HG02798 (cell line): ENCODE measurements at regions not wholly inside any gene's neighbourhood (a gene's known extent, or its start where the extent isn't known, plus 50 kb on each side); places are given as distances from the start of the nearest gene placed in this dataset.
"Not testable (repeated sequence)": the region's sequence is repeated elsewhere in the genome, so short reads cannot be mapped to it uniquely, and the experiment has no call there.

Experiments
- ATAC-seq: cut with Tn5 transposase; IDR thresholded peaks from one replicate; pipeline ENCODE4 v1.9.1; 2021; ENCODE audit warnings: mild to moderate bottlenecking; ENCODE audit not compliant: unreplicated experiment, poor library complexity

- ATAC-seq, result no peak
Measured at GRCh38 chrX:39418254-39418704, 617.0 kb downstream of the MID1IP1 start.

DNA sequence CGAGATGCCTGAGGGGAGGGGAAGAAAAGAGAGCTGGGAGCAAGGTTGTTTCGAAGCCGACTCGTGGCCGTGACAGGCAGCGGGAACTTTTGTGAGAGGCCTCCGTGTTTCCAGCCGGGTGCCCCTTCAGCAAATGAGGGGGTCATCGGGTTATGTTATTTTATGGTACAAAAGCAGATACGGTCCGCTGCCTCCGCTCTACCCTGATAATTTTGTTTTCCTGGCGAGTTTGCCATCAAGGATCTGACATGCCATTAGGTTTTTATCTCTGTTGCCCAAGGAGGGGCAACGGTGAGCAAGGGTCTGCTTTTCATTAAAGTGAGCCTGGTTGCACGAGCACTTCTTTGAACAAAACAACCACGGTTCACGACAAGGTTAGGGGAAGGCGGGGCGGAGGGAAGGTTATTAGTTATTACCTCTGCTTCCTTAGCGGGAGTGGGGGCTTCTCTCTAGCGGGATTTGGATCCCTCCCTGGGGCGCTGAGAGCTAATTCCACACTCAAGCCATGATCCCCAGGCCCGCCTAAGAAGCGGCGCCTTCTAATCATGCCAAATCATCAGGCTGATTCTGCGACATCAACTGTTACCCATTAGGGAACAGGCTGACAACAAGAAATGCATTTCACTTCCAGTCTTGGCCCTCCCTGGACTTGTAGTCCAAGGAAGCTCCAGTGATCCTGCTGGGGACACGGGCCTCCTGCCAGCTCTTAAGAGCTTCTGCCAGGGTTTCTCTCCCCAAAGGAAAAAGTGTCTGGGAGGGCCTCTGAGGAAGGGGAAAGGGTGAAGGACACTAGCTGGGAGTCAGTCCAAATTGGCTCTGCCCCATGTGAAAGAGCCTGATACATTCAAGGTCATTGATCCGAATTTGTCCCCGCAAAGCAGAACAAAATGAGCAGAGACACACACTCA is 617.7 kb downstream of the MID1IP1 start:
- ATAC-seq, result no peak

DNA sequence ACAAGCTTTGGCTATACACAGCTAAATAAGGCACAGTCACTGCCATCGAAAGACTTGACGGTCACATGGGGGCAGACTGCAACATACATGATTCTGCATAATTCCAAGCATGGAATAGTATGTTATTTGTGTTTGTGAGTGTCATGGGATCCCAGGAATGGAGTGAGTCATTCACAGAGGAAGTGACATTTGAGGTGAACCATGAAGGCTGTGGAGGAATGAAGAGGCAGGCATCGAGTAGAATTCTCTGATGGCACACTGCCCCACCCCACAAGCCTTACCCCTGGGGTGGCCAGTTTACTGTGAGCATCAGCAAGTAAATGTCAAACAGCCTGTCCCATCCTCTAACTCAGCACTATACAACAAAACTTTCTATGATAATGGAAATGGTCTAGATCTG is 619.7 kb downstream of the MID1IP1 start:
- no peak for ATAC-seq

GRCh38 chrX:39425124-39425806 is 624.0 kb downstream of the MID1IP1 start:
- ATAC-seq, result no peak

DNA sequence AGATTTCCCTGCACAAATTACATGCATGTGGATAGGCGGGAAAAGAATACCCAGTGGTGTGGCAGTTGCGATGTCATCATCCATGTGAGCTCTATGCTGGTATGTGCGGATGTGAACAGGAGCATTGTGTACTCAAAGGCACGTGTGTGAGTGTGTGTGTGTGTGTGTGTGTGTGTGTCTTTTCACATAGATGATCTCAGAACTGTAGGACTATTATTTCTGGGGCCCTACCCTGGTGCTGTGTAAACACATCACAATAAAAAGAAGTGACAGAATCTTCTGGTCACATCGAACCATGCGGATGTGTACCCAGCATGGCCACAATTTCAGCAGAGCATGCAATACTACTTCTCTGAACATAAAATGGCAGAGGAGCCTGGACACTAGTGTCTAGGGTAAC is 624.8 kb downstream of the MID1IP1 start:
- ATAC-seq, result no peak

GRCh38 chrX:39427492-39427891 is 626.2 kb downstream of the MID1IP1 start:
- no peak for ATAC-seq

DNA sequence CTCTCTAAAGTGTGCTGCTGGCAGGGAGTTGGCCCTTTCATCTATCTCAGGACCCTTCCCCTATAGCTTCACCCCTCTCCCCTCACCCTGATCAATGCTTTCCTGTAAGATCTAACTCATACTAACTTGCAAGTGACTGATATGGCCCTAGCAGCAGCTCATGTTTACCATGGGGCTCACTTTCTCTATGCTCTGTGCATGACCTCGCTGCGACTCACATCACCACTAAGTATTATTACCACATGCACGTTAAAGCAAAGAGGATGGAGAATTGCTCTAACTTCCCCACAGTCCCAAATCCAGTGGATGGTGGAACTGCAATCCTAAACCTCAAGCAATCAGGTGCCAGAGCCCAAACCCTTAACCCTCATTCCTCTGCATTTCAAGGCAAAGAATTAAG is 626.6 kb downstream of the MID1IP1 start:
- no peak for ATAC-seq

DNA sequence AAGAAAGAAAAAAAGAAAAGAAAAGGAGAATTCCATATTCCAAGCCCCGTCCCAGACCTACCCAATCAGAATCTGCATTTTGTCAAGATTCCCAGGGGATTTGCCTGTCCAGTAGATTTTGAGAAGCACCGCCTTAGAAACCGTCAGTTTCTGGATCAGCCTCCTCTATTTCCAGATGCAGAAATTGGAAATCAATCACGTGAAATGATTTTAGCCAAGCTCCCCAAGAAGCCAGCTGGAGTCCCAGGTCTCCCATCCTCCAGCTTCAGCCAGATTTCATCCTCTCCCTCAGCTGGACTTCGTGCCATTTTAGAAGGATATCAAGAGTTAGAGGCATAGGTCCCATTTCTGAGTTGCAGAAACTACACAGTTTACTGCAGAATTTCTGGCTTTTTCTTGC is 629.3 kb downstream of the MID1IP1 start:
- no peak for ATAC-seq

DNA sequence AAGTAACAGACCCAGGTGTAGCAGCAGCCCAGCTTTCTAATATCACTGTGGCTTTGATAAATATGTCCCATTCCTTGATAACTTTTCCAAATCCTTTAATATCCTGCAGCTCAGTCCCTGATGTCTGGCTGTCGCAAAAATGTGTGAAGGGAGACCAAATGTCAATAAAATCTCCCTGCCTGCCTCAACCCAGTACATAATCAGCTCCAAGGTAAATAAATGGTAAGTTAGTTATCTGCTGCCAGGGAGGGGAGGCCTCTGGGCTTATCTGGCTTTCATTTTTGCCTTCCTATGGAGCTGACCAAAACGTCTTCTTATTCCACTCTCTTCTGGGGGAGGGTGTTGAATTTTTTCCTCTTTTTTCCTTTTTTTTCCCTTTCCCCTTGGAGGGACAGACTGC is 630.6 kb downstream of the MID1IP1 start:
- no peak for ATAC-seq

GRCh38 chrX:39434671-39435070 is 633.4 kb downstream of the MID1IP1 start:
- ATAC-seq, result not testable (repeated sequence)

- ATAC-seq, result not testable (repeated sequence)
Measured at GRCh38 chrX:39436538-39436937, 635.3 kb downstream of the MID1IP1 start.

DNA sequence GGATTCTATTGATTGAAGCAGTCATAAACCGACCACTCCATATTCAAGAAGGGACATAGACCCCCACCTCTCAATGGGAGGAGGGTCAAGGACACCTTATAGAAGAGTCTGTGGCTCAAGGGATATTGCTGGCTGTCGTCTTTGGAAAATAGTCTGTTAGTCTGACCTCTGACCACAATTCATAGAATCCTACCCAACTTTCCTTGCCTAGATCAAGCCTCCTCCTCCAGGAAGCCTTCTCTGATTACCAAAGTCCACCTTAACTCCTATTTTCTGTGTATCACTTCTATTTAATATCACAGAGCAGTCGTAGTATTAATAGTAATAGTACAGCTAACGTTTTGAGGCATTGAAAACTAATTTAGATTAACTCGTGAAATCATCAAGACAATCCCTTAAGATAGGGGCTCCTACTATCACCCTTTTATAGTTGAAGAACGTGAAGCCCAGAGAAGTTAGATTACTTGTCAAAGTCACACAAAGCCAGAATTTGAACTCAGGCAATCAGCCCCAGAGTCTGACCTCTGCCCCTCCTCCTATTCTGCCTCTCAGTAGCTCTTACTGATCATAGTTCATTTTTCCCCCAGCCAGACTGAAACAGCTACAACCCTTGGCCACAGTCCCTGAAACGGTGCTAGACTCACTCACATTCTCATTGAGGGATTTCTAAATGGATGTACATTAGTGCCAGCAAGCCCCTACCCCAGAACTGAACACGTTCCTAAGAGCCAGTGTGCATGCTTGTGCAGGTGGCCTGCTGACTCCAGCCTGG is 636.6 kb downstream of the MID1IP1 start:
- ATAC-seq, result no peak

DNA sequence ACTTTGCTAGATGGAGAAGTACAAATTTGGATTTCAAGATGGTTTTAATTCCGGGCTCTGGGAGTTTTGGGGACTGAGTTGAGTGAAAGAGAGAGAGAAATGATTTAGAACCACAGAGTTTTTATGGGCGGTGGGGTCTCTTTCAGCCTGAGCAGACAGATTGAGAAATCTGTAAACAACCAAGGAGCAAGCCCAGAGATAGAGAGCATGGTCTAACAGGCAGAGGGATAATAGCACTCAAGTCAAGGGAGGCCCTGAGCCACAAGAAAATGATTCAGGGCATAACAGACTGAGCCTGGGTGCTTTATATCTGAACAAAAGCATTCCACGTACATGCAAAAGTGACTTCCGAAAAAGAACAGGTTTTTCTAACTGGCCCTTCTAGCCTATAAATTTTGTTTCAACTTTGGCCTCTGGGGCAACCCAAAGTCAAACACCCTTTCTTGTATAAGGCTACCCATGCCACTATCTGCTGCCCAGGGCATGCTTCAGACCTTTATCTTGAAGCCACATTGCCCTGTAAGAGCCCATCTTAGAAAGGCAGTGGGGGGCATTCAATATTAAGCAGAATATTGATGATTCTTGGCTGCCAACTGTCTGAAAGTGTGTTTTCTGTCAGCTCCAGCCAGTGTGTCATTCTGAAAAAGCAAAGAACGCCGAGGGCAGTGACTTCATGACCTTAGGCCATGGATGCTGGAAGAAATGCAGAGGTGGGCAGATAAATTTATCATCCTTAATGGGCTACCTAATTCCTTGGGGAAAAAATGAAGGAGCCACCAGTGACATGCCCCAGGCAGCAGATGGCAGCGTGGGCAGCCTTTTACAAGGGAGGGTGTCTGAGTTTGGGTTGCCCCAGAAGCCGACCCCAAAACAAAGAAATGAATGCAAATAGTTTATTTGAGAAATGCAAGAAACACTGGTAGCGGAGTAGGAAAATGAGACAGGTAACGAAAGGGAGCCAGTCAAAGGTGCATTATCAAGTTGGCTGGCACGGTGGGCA is 637.6 kb downstream of the MID1IP1 start:
- ATAC-seq, result no peak

DNA sequence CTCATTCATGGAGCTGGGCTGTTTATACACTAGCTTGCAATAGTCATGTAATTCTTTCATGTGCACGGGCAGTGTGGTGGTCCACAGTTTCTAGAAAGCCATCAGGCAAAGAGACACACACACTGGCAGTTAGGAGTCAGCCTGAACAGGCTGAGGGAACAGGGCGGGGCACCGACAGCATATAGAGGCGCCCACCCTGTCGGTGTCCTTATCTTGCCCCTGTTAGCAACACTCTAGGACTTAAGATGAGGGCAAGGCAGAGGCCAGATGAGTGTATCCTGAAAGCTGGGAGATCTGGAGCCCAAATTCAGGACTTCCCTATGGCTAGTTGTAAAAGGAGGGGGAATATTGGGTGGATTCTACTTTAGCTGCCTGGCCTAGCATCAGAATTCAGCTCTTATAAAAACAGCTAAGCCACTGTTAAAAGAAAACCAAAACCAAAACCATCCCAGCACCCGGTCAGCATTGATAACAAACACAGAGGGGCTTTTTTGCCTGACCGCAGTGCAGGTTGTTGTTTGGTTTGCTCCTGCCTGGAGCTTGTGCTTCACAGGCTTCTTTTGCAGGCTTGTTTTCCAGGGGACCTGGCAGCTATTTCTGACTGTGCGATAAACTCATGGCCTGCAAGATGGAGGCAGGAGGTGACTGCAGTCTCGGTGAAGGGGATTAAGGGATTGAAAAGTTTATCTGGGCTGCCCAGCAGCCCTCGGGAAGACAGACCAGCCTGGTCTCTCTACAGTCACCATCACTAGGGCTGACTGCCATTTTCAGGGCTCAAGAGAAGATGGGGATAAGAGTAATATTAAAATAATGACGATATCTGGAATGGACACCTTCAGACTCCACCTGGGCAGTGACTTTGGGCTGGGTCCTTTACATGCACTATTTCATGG is 638.9 kb downstream of the MID1IP1 start:
- ATAC-seq, result peak; percentile 81

DNA sequence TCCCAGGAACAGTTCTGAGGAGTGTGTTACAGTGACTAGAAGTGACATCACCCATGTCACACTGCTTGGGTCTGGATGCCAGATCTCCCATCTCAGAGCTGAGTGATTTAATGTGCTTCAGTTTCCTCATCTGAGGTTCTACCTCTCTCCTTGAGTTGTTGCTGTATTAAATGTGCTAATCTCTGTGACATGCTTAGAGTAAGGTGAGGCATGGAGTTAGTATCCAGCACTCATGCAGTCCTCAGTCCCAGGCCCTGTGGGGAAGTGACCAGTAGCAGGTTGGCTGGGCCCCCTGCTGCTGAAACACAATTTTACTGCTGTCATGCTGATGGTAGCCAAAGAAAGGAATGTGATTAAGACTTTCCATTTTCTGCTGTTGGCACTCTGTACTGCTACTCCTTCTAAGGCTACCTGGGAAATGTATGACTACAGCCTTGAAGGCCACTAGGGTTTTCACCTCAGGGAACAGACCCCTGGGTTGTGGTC is 639.6 kb downstream of the MID1IP1 start:
- no peak for ATAC-seq

GRCh38 chrX:39442332-39442731 is 641.1 kb downstream of the MID1IP1 start:
- ATAC-seq, result no peak

GRCh38 chrX:39443240-39443639 is 642.0 kb downstream of the MID1IP1 start:
- no peak for ATAC-seq

DNA sequence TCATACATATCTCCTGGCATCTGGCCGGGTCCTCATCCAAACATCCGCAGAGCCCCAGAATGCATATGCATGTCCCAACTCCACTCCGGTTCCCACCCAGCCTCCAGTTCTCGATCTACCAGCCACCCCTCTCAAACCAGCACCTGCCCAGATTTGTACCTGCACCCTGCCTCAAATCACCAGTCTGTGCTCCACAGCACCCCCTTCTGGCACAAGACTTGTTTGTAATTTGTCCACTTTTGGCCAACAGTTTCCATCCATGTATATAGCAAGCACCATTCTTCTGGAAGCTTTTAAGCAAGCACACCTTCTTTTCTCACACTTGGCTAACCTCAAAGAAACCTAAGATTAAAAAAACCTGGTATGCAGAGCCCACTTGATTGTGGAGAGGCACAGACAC is 644.1 kb downstream of the MID1IP1 start:
- ATAC-seq, result no peak
